22Rv1 (cell line): ENCODE measurements at regions not wholly inside any gene's neighbourhood (a gene's known extent, or its start where the extent isn't known, plus 50 kb on each side); places are given as distances from the start of the nearest gene placed in this dataset.
A peak's percentile ranks its signal among the peaks of the same experiment; 100 is the strongest.

Experiments
- H3K27ac ChIP-seq: fragments of 450-650 bp; 2 replicates; pipeline ENCODE4 v1.5.1; 2017
- CTCF ChIP-seq: fragments of 450-650 bp; IDR thresholded peaks from 2 replicates; pipeline ENCODE4 v1.5.1; 2017; ENCODE audit warnings: mild to moderate bottlenecking
- ZFX ChIP-seq: fragments of 450-650 bp; IDR thresholded peaks from 2 replicates; pipeline ENCODE4 v1.6.1; 2017; ENCODE audit warnings: antibody characterized with exemption, borderline replicate concordance

- TF ChIP-seq CTCF, result no peak
- TF ChIP-seq ZFX, result no peak
- H3K27ac ChIP-seq, result no peak overlapping the region
Observed at GRCh38 chr3:82413171-82413570, 651.7 kb upstream of the GBE1 start.

- H3K27ac ChIP-seq, result no peak overlapping the region
- TF ChIP-seq ZFX (no peak), CTCF (peak; percentile 53)
Observed at GRCh38 chr3:82410366-82410765, 648.9 kb upstream of the GBE1 start.

GRCh38 chr3:82409842-82410241 lies 648.4 kb upstream of the GBE1 start:
- H3K27ac ChIP-seq, result no peak overlapping the region
- TF ChIP-seq CTCF (no peak), ZFX (no peak)

GRCh38 chr3:82392203-82392775 lies 630.8 kb upstream of the GBE1 start:
- H3K27ac ChIP-seq, result no peak overlapping the region
- TF ChIP-seq ZFX, result no peak
- TF ChIP-seq CTCF, result no peak

GRCh38 chr3:82390868-82391267 lies 629.4 kb upstream of the GBE1 start:
- TF ChIP-seq ZFX (no peak), CTCF (no peak)

GRCh38 chr3:82386647-82387046 lies 625.2 kb upstream of the GBE1 start:
- TF ChIP-seq ZFX, result no peak
- no peak for TF ChIP-seq CTCF
- no peak overlapping the region for H3K27ac ChIP-seq

More at GRCh38 chr3:82390868-82391267, 629.4 kb upstream of the GBE1 start:
- H3K27ac ChIP-seq, result no peak overlapping the region

- TF ChIP-seq CTCF, result no peak
- H3K27ac ChIP-seq, result no peak overlapping the region
Observed at GRCh38 chr3:82384181-82384580, 622.7 kb upstream of the GBE1 start.
